ENCODE measurements at regions not wholly inside any gene's neighbourhood (a gene's known extent, or its start where the extent isn't known, plus 50 kb on each side); places are given as distances from the start of the nearest gene placed in this dataset.

DNA sequence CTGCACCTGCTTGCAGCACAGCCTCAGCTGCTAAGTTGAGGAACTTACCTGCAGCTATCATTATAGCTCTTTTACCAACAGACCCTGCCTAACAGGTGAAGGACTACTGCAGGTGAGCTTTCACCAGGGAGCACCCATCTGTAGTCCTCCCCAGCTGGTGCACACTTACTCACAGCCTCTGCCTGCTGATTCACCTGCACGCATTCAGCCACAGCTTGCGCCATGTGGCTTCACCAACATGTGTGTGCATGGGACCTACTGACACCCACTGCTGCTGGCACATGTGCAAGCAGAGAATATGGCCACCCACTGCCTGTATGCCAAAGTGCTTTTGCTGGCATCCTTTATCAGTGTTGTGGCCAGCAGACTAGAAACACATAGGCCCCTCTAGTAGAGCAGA, 146.7 kb upstream of the KLHL4 start:
- TF ChIP-seq, protein P1, sequence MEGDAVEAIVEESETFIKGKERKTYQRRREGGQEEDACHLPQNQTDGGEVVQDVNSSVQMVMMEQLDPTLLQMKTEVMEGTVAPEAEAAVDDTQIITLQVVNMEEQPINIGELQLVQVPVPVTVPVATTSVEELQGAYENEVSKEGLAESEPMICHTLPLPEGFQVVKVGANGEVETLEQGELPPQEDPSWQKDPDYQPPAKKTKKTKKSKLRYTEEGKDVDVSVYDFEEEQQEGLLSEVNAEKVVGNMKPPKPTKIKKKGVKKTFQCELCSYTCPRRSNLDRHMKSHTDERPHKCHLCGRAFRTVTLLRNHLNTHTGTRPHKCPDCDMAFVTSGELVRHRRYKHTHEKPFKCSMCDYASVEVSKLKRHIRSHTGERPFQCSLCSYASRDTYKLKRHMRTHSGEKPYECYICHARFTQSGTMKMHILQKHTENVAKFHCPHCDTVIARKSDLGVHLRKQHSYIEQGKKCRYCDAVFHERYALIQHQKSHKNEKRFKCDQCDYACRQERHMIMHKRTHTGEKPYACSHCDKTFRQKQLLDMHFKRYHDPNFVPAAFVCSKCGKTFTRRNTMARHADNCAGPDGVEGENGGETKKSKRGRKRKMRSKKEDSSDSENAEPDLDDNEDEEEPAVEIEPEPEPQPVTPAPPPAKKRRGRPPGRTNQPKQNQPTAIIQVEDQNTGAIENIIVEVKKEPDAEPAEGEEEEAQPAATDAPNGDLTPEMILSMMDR (IDR thresholded peaks at IDR 0.05 in 8 of 11, conservative IDR thresholded peaks at IDR 0.05 in 3 of 11): no peak
- no peak for TF ChIP-seq POLR2A (IDR thresholded peaks at IDR 0.05)
